ENCODE measurements at regions not wholly inside any gene's neighbourhood (a gene's known extent, or its start where the extent isn't known, plus 50 kb on each side); places are given as distances from the start of the nearest gene placed in this dataset.

- DNase-seq (ENCODE audit: low read depth, low spot score) (no peak), ATAC-seq (no peak), FAIRE-seq (no peak)
- H3K4me3 ChIP-seq = no peak overlapping the region
- 0% methylated on average over 2 of the region's 2 CpGs for WGBS (ENCODE audit: insufficient coverage, insufficient replicate concordance, low lambda C conversion rate, missing lambda C conversion rate)
- no peak overlapping the region for H2AFZ ChIP-seq (ENCODE audit: control insufficient read depth, low read depth, low read length)
- SMC1A ChIA-PET (ENCODE audit: uncharacterized antibody, unreplicated experiment) = interaction anchor here (1.2 kb wide), 1 partner anchor 12 kb away, joined by 3 read pairs; no protein-coding TSS in a partner anchor
- no peaks in the 10 kb centered on the region for H3K36me3 ChIP-seq (ENCODE audit: control insufficient read depth in 2 of 2, insufficient read depth in 2 of 2, low read length in 1 of 2)
- H3K27ac ChIP-seq (ENCODE audit: control insufficient read depth, insufficient read depth) = no peak overlapping the region
- H3K27me3 ChIP-seq (replicated peaks in 1 of 2; ENCODE audit: control insufficient read depth in 2 of 2, insufficient read depth in 2 of 2, low read length in 1 of 2) = no peaks in the 10 kb centered on the region
- in situ Hi-C loops (cut with MboI) = no loop called here
- RAD21 ChIA-PET (ENCODE audit: unreplicated experiment) = no interaction called here
- CTCF ChIA-PET = no interaction called here
- no peak overlapping the region for H3K9ac ChIP-seq (ENCODE audit: control insufficient read depth, insufficient read depth, low read length)
- no peaks in the 10 kb centered on the region for H3K79me2 ChIP-seq (ENCODE audit: control insufficient read depth, insufficient read depth, low read length)
- POLR2A ChIA-PET = no interaction called here
- H3K4me1 ChIP-seq (ENCODE audit: control insufficient read depth, insufficient read depth, low read length) = no peaks in the 10 kb centered on the region
- H4K20me1 ChIP-seq (ENCODE audit: control insufficient read depth, insufficient read depth) = no peaks in the 10 kb centered on the region
- H3K4me2 ChIP-seq (ENCODE audit: control insufficient read depth, insufficient read depth) = no peak overlapping the region
- H3K9me3 ChIP-seq (replicated peaks; ENCODE audit: control insufficient read depth, insufficient read depth, low read length) = no peaks in the 10 kb centered on the region
- intact Hi-C loops (cut with micrococcal nuclease; ENCODE audit: unreplicated experiment) = no loop called here
- no TSS peak for BruUV-seq (replicated peaks)
- no peak for TF ChIP-seq CEBPZ (IDR thresholded peaks at IDR 0.05; ENCODE audit: low read depth, low read length)
- no peak for TF ChIP-seq TBL1XR1 (IDR thresholded peaks at IDR 0.05; ENCODE audit: low read depth, low read length)
- no peak for TF ChIP-seq SMAD5 (IDR thresholded peaks at IDR 0.05; ENCODE audit: low read depth)
- TF ChIP-seq ZBTB11 (CRISPR knock-in tag; IDR thresholded peaks at IDR 0.05) = no peak
- no peak for TF ChIP-seq CEBPB (IDR thresholded peaks at IDR 0.05; ENCODE audit: borderline replicate concordance in 1 of 2, low read depth in 2 of 2, low read length in 2 of 2)
- no peak for TF ChIP-seq USF2 (IDR thresholded peaks at IDR 0.05; ENCODE audit: borderline replicate concordance, low read depth, low read length)
- no peak for TF ChIP-seq ZNF622 (IDR thresholded peaks at IDR 0.05)
- no peak for TF ChIP-seq BACH1 (IDR thresholded peaks at IDR 0.05; ENCODE audit: borderline replicate concordance)
- TF ChIP-seq RAD51 (IDR thresholded peaks at IDR 0.05) = no peak
- TF ChIP-seq DPF2 (IDR thresholded peaks at IDR 0.05) = no peak
- TF ChIP-seq KAT2A (conservative IDR thresholded peaks at IDR 0.05; ENCODE audit: control insufficient read depth, low read depth, low read length) = no peak
- no peak for TF ChIP-seq MLLT1 (IDR thresholded peaks at IDR 0.05)
- no peak for TF ChIP-seq SIX5 (IDR thresholded peaks at IDR 0.05; ENCODE audit: low read depth, low read length, severe bottlenecking)
- TF ChIP-seq JUND (IDR thresholded peaks at IDR 0.05; ENCODE audit: low read depth, low read length) = no peak
- TF ChIP-seq IRF3 (IDR thresholded peaks at IDR 0.05) = no peak
These were observed 1647.4 kb upstream of the C9orf72 start for GRCh38 chr9:29220596-29221251.
